Dermis blood vessel endothelial cell (primary cell): ENCODE measurements at regions not wholly inside any gene's neighbourhood (a gene's known extent, or its start where the extent isn't known, plus 50 kb on each side); places are given as distances from the start of the nearest gene placed in this dataset.
"Not testable (repeated sequence)": the region's sequence is repeated elsewhere in the genome, so short reads cannot be mapped to it uniquely, and the experiment has no call there.

Experiments
- DNase-seq: peaks from one replicate; pipeline ENCODE4 v3.0.0; 2010

DNA sequence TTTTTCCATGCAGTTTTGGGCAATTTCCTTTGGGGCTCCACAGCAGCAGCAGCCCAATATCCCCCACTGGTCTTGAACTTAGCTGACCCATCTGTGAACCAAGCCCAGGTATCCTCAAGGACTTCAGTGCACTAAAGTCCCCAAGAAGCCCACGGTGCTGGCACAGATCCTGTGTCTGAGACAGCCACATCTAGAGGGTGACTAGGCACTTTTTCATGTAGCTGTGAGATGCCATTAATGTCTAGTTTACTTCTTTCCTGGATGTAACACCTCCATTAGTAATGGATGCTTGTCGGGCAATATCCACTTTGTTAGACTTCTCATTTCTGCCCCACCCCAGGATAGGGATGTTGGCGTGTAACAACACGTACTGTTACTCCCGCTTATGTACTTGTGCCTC is 117.9 kb downstream of the GPCPD1 start:
- no peak for DNase-seq

DNA sequence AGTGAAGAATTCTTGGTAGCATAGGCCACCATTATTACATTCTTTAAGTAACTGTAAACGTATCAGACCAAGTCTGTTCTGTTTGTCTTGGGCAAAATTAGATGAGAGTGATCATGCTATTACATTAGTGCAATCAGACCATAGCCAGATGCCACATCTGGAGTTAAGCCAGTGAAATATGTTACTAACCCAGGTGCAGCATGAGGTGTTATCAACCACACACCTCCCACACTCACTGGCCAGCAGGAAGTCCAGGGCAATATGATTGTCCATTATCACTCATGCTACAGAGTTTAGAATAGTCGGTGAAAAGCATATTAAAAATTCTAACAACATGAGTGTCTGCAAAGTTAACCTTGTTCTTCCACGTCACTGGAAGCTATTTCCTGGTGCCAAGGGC is 119.4 kb downstream of the GPCPD1 start:
- no peak for DNase-seq

DNA sequence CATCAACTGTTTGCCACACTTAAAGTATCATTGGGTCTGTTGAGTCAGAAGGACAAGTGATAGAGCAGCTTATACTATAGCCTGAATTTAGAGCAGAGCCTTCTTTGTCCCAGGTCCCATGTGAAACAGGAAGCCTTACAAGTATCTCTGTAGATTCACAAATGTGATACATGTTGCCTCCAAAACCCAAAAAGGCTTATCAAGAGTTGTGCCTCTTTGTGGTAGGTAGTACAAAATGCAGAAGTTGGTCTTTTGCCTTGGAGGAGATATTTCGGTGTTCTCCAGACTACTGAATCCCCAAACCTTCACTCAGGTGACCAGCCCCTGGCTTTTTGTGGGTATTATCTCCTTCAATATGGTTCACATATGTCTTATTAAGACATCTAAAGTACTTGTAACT is 121.2 kb downstream of the GPCPD1 start:
- DNase-seq: no peak

DNA sequence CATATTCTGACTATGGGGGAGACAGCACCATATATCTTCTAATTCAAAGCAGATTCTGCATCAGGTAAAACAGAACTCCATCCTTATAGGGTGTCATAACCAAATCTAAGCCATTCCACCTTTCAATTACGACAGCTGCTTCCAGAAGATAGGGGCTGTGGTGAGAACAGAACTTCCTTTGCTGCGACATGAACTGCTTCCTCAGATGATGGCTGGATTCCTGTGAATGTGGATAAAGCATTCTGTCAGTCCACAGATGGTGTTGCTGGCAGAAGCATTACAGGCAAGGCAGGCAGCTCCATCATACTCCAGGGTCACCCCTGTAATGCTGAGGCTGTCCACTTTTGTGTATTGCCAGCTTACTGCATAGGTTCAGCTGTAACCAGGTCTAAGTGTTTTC is 122.0 kb downstream of the GPCPD1 start:
- no peak for DNase-seq

DNA sequence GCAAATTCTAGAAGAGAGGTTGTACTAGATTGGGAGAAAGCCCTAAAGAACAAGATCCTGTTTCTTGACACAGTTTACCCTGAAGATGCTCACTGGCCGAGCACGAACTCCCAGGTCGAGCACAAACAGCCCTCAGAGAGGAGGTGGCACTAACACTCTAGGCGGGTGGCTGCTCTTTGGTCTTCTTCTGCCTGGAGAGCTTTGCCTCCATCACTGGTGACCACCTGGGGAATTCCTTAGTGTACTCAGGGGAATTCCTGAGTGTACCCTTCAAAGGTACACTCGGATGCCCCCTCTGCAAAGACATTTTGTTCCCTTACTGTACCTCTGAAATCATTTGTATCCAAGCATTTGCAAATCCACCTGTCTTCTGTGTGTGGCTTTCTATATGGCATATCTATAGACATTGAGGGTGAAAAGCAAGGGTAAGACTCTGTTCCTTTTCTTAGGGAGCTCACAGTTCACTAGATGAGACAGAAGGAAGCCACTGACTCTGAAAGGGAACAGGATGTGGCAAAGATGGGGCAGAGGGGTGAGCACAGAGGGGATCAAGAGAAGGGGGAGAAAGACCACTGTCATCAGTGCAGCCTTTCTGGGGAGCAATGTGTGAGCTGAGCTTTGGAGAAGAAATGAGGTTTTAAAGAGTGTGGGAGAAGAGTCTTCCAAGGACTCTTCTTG is 124.3 kb downstream of the GPCPD1 start:
- DNase-seq: no peak

DNA sequence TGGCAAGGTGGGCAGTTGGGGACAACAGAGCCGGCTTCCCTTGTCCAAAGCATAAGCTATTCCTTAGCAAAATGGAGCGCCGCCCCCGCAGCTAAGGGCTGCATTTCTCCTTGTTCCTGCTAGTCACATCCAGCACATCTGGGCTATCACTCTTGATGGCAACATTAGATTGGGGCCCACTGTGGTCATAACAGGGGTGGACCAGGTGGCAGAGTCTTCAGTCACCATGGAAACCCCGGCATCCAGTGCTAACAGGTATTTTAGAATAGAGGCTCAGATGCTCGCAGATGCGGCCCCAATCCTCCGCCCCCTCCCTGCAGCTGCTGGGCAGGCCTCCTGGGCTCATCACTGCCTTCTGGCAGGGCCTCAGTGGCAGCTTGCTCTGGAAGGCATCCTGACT is 125.9 kb downstream of the GPCPD1 start:
- no peak for DNase-seq

DNA sequence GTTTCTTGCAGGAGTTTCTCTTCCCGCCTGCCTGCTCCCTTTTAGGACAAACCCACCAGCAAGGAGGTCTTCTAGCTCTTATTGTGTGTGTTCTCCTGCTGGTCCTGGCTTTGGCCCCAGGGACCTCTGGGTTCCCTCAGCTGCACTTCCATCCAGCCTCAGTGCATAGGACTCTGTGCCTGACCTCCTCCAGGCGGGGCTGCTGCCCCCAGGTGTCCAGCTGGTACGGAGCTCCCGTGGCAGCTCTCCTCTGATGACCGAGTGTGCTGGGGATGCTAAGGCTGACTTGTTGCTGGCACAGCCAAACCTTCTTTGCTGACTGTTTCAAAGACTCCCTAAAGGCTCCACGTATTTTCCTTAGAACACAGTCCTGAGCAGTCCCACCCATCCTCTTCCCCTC is 126.5 kb downstream of the GPCPD1 start:
- DNase-seq: no peak

DNA sequence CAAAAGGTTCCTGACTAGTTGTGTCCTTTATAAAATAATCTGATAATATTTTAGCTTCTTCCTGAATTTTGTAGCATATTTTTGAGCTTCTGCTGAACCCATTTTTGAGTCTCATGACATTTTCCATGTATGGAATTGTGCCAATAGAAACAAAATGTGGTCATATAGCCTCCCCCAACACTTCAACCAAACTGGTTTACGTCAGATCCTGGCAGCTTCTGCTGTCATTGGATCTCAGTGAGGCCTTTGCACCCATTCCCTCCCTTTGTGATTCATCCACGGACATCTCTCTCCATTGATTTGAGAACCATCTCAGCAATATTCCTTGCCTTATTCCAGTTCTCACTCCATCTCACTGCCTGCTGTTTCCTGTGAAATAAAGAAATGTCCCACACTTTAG is 128.0 kb downstream of the GPCPD1 start:
- no peak for DNase-seq

DNA sequence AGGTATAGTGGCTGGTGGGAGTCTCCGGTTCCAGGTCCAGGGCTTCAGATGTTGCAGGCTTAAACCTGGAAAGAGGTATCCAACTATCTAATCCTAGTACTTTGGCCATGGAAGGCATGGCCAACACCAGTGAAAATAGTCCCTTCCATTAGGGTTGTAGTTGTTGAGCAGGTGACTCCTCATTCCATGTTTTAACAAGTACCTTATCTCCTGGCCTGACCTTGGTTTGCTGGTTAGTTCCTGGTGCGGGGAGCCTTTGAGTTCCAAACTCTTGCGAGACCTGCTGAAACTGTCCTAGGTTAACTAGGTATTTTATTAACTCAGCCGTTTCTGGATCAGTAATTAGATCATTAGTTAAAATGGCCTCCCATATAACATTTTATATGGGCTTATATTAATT is 128.9 kb downstream of the GPCPD1 start:
- no peak for DNase-seq

DNA sequence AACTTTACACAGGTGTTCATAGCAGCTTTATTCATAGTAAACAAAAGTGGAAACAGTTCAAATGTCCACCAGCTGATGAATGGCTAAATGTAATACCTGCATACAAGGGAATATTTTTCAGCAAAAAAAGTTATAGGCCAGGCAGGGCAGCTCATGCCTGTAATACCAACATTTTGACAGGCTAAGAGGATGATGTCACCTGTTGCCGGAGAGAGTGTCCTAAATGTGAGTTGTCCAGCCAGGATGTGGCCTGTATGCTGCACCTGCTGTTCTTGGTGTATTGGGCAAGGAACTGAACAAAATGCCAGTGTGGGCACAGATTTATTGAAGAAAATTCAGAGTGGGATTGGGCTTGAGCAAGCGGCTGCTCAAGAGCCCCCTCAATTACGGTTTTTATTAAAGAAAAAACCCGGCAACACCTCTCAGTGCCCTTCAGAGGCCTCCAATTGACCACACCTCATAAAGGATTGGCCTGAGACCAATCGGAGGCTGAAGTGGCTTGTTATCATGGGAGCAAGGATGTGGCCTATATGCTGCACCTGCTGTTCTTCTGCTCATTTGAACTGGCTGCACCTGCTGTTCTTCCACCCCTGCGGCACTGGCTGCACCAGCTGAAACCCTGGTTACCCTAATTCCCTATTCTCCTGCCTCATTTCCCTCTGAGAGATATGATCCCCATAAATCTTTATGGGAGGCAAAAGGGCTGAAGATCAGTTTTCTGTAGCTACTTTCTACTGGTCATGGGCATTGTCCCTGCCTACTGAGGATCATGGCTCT is 129.8 kb downstream of the GPCPD1 start:
- no peak for DNase-seq

DNA sequence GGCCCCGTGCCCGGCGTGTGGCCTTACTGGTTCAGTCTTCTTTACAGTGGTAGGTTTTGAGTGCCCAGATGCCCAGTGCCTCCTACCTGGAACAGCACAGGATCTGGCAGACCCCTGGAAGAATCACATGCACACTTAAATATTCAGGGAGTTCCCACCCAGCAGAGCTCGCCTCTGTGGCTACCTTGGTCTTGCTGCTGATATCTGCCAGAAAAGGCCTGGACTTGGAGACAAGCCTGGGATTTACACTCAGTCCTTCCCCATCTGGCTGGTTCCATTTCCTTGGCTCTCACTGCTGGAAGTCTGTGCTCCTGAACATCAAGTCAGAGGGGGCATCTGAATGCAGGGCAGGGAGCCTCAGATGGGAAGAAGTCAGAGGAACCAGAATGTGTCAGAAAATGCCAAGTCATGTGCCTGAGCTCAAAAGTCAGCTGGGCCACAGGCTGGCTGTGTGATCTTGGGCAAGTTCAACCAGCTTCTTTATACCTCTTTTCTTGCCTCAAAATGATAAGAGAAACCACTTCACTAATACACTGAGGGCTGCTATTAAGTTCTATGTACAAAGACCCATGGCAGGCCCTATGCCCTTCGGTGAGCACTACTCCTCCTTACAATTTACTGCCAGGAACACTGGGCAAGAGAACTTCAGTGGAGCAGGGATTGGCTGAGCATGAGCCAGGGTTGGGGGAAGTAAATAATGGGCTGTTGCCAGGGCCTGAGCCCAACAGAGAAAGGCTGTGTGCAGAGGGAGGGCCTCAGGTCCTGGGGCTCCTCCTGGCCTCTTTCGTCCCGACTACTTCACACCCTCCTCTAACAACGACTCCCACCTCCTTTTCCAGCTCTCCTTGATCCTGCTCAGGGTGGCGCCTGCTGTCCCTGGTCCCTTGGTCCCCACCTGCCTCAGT is 135.9 kb downstream of the GPCPD1 start:
- no peak for DNase-seq

DNA sequence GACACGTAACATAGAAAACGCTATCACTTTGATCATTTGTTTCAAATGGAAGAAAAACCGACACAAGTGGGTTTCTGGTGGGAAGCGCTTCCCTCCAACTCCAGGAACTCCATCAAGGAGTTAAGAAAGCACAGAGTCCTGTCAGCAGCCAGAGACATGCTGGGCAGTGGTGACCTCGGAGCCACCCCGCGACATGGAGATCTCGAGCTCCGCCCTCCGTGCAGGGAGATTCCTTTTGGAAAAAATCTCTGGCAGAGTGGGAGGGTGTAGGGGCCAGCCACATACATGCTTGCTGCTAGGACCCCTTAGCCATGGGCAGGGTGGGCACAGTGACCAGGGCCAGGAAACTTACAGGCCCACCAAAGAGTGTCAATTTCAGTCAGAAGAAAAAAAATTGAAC is 138.9 kb downstream of the GPCPD1 start:
- DNase-seq: not testable (repeated sequence)

DNA sequence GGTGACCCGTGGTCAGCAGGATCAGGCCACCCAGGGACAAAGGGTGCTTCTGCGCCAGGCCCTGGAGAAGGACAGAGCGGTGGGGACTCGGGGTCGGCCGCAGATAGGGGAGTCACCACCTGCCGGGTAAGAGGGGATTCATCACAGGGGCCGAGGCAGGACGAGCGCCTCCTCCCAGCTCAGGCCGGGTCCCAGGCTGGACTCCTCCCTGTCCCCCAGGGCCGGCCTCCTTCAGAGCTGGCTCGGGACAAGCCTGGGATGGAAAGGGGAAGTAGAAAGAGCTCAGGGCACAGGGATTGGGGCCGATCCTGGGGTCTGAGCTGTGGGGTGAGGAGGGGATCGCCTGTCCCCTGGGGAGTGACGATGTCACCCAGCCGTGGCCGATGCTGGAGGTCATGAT is 139.4 kb downstream of the GPCPD1 start:
- no peak for DNase-seq

DNA sequence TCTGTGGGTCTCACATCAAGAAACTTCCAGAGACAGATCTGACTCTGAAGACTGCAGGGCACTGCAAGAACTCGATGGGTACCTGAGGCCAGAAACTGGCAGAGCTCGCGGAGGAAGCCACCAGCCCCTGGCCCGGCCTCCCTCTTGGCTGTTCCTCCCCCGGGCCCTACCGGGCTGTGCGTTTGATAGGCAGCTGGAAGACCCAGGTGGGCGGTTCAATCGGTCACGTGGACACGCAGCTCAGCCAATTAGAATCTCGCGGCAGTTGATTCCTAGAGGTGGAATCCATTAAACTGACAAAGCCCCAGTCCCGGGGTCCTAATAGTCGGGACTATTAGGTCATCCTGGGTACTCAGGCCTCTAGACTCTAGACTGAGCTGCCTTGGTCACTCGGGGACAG is 139.9 kb downstream of the GPCPD1 start:
- DNase-seq: no peak

DNA sequence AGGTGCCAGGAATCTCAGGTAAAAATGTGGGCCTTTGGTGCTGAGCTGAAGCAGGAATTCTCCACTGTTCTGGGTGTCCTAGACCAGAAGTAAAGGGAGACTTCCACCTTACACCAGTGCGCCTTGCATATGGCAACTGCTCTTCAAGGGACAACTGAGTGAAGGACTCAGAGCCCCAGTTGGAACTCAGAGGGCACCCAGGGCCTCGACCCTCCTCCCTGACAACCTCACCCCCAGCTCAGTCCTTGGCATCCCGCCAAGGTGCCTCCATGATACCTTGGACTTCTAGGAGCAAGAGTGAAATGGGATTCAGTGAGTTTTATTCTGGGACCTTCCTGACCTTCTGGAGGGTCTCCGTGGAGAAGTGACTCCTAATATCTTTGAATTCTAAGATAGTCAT is 140.3 kb downstream of the GPCPD1 start:
- no peak for DNase-seq

DNA sequence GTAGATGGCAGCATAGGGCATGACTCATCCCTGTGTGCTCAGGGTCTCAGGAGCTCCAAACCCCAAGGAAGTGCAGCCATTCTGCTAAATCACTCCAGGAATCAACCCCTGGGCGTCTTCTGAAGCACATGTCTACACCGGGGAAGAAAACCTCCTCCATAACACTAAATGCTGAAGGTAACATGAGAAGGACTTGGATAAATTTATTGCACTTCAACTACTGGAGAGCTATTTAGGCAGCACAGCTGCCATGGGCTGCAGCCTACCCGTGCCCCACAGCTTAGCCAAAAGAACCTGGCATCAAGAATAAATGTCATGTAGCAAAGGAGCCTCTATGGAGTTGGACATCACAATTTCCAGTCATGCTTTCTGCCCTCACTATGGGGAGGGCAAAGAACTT is 141.7 kb downstream of the GPCPD1 start:
- no peak for DNase-seq

DNA sequence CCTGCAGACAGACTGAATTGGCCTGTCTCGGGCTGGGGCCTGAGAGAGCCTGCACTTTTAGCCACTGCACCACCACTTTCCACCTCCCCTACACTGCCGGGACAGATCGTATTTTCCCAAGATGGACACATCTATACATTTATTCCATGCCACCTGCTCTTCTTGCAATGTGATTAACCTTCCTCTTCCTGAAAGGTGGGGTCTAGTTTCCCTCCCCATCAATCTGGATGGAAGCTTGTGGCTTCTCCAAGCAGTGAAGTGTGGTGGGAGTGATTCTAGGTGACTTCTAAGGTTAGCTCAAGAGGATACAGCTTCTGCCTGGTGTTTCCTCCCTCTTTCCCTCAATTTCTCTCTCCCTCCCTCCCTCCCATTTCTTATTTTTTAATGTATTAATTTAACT is 143.7 kb downstream of the GPCPD1 start:
- DNase-seq: no peak

DNA sequence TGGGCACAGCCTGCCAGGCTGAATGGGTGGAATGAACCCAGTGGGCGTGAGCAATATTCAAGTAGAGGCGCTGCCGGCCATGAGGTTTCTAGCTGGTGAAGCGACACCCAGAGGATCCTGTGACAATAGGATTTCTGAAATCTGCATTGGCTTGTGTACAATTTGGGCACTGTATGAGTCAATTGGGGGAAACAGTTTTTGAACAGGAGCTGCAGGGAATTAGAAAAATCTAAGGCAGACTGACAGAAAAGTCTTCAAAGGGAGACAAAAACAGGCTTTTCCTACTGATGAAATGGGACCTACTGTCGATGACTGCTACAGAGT is 145.2 kb downstream of the GPCPD1 start:
- DNase-seq: no peak

DNA sequence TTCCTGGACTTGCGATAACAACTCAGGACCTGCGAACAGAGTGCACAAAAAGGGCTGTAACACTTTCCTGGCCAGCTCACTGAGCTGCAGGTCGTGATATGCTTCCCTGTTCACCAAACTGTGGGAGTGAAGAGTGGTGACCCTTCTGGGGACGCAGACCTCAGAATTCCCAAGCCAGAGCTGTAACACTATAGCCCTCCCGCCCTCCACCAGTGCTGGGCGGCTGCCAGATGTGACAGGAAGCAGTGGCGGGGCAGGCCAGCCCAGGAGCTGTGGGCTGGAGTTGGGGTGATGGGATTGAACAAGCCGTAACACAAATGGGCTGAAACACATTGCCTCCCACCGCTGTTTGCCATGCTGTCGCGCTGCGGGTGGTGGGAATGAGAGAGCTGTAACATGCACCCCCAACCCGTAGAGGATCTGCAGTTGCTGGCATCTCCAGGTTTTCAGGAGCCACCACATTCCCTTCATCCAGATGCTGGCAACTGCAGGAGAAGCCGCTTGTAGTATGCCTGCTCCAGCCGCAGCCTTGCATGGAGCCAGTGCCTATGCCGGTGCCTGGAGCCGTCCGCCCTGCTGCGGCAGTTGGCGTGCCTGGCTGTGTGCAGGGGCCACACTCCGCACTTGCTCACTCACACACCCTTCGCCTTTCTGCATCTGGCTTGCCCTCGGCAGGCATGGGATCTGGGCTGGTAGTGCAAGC is 145.8 kb downstream of the GPCPD1 start:
- no peak for DNase-seq

DNA sequence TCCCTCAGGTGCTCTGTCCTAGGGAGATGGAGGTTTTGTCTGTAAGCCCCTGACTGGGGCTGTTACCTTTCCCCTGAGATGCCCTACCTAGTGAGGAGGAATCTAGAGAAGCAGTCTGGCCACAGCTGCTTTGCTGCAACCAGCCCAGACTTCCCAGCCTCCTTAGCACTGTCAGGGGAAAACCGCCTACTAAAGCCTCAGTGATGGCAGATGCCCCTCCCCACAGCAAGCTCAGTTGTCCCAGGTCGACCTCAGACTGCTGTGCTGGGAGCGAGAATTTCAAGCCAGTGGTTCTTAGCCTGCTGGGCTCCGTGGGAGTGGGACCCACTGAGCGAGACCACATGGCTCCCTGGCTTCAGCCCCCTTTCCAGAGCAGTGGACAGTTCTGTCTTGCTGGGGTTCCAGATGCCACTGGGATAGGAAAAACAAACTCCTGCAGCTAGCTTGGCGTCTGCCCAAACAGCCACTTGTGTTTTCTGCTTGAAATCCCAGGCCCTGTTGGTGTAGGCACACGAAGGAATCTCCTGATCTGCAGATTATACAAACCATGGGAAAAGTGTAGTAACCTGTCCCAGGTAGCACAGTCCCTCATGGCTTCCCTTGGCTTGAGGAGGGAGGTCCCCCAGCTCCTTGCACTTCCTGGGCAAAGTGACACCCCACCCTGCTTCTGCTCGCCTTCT is 146.4 kb upstream of the PROKR2 start:
- no peak for DNase-seq

DNA sequence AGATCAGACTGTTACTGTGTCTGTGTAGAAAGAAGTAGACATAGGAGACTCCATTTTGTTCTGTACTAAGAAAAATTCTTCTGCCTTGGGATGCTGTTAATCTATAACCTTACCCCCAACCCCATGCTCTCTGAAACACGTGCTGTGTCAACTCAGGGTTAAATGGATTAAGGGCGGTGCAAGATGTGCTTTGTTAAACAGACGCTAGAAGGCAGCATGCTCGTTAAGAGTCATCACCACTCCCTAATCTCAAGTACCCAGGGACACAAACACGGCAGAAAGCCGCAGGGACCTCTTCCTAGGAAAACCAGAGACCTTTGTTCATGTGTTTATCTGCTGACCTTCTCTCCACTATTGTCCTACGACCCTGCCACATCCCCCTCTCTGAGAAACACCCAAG is 137.0 kb upstream of the PROKR2 start:
- DNase-seq: not testable (repeated sequence)

DNA sequence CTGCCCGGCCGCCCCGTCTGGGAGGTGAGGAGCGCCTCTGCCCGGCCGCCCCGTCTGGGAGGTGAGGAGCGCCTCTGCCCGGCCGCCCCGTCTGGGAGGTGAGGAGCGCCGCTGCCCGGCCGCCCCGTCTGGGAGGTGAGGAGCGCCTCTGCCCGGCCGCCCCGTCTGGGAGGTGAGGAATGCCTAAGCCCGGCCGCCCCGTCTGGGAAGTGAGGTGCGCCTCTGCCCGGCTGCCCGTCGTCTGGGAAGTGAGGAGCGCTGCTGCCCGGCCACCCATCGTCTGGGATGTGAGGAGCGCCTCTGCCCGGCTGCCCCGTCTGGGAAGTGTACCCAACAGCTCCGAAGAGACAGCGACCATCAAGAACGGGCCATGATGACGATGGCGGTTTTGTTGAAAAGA is 136.6 kb upstream of the PROKR2 start:
- DNase-seq: not testable (repeated sequence)
